VCaP (cell line): ENCODE measurements at regions not wholly inside any gene's neighbourhood (a gene's known extent, or its start where the extent isn't known, plus 50 kb on each side); places are given as distances from the start of the nearest gene placed in this dataset.

Experiments
- H3K27ac ChIP-seq: fragments of 450-650 bp; 2 replicates; pipeline ENCODE4 v1.5.1; 2017
- CTCF ChIP-seq: fragments of 450-650 bp; conservative IDR thresholded peaks from 2 replicates; pipeline ENCODE4 v1.5.1; 2017; ENCODE audit warnings: mild to moderate bottlenecking, moderate library complexity

DNA sequence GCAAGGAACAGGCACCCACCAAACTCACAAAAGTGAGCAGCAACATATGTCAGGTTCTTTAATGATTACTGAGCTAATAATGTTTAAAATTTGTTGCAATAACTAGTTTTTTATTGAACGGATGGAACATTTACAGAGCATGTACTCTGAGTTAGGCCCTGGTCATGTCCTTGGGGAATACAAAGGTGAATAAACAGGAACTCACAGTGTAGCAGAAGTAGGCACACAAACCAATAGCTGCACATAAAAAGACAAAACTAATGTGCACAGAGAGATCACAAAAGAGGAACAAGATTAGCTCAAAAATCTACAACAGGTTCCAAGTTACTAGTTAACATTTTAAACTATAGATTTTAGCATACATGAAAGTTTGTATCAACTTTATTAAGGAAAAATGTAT is 505.3 kb upstream of the PPP2R3A start:
- no peak for TF ChIP-seq CTCF
- no peak overlapping the region for H3K27ac ChIP-seq

DNA sequence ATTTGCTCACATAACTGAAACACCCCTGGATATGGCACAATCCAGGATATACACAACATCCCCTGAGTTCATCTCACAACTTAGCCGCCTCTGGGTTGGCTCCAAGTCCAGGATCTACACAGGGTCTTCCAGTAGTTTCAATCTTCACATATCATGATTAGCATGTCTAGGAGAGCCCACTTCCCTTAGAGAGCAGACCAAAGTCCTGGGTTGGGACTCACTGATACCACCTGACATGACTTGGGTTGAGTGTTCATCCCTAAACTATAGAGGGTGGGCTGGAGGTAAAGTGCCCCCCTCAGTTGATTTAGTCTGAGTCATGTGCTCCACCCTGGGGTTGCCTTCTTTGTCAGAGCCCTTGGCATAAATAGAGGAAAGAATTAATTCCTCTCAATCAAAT is 493.6 kb upstream of the PPP2R3A start:
- TF ChIP-seq CTCF, result no peak
- no peak overlapping the region for H3K27ac ChIP-seq

GRCh38 chr3:135473449-135473848 is 492.1 kb upstream of the PPP2R3A start:
- no peak for TF ChIP-seq CTCF
- no peak overlapping the region for H3K27ac ChIP-seq

GRCh38 chr3:135487261-135487660 is 478.3 kb upstream of the PPP2R3A start:
- no peak for TF ChIP-seq CTCF

GRCh38 chr3:135490219-135490915 is 475.2 kb upstream of the PPP2R3A start:
- TF ChIP-seq CTCF, result no peak
- H3K27ac ChIP-seq, result no peak overlapping the region

More at GRCh38 chr3:135487261-135487660, 478.3 kb upstream of the PPP2R3A start:
- no peak overlapping the region for H3K27ac ChIP-seq

- no peak for TF ChIP-seq CTCF
- H3K27ac ChIP-seq, result no peak overlapping the region
These were observed 473.9 kb upstream of the PPP2R3A start for GRCh38 chr3:135491491-135492205.

DNA sequence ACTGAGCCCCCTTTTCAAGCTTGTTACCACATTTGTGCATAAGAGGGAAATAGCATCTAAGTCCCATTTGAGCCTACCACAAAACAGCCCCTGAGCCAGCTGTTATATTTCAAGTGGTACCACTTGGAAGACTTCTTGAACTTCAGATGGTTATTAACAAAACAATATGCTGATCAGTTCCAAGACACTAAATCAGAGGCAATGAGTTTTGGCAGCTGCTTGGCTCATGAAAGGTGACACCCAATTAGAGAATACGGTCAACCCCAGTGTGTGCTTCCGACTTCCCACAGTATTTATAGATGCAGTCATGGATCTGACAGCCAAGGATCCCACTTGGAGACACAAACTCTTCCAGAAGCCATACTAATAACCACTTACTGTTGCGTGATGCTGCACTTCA is 469.6 kb upstream of the PPP2R3A start:
- no peak for TF ChIP-seq CTCF
- H3K27ac ChIP-seq, result no peak overlapping the region
